Chondrocyte (in vitro differentiated cells): ENCODE measurements at regions not wholly inside any gene's neighbourhood (a gene's known extent, or its start where the extent isn't known, plus 50 kb on each side); places are given as distances from the start of the nearest gene placed in this dataset.

Experiments used
- DNase-seq: peaks from one replicate; pipeline ENCODE4 v3.0.0; 2021; ENCODE audit warnings: mixed read lengths, low spot score
- H3K27ac Mint-ChIP-seq: one replicate; pipeline ENCODE4 v1.8.0; 2021; ENCODE audit warnings: mild to moderate bottlenecking, moderate library complexity, mixed read lengths; ENCODE audit not compliant: unreplicated experiment
- H3K27me3 Mint-ChIP-seq: 2 replicates; pipeline ENCODE4 v1.8.0; 2021; ENCODE audit warnings: low read depth, mixed read lengths
- H3K36me3 Mint-ChIP-seq: 2 replicates; pipeline ENCODE4 v1.8.0; 2021; ENCODE audit warnings: low read depth, mixed read lengths
- H3K4me1 Mint-ChIP-seq: 2 replicates; pipeline ENCODE4 v1.8.0; 2021; ENCODE audit warnings: low read depth, mild to moderate bottlenecking, mixed read lengths
- H3K4me3 Mint-ChIP-seq: one replicate; pipeline ENCODE4 v1.8.0; 2021; ENCODE audit warnings: mild to moderate bottlenecking, moderate library complexity, mixed read lengths; ENCODE audit not compliant: unreplicated experiment
- H3K9me3 Mint-ChIP-seq: 2 replicates; pipeline ENCODE4 v1.8.0; 2021; ENCODE audit warnings: low read depth, mixed read lengths
- CTCF ChIP-seq: fragments of 200-600 bp; sonication (generic); IDR thresholded peaks from 2 replicates; pipeline ENCODE4 v1.5.0; 2021; ENCODE audit warnings: antibody characterized with exemption, mild to moderate bottlenecking, moderate library complexity

- peak overlapping the region; percentile 95 for H3K27ac Mint-ChIP-seq
- peak; percentile 12 for TF ChIP-seq CTCF
- H3K9me3 Mint-ChIP-seq, result no peaks in the 10 kb centered on the region
- H3K27me3 Mint-ChIP-seq, result no peaks in the 10 kb centered on the region
- DNase-seq, result peak; percentile 89
- peak overlapping the region; percentile 76 for H3K4me3 Mint-ChIP-seq
- H3K4me1 Mint-ChIP-seq, result peaks cover 39% of the 10 kb centered on the region
- H3K36me3 Mint-ChIP-seq, result peaks cover 6% of the 10 kb centered on the region
Observed at GRCh38 chr22:46070215-46070802, 80.0 kb upstream of the PPARA start.

GRCh38 chr22:46070803-46071450 lies 79.4 kb upstream of the PPARA start:
- no peak for DNase-seq
- no peaks in the 10 kb centered on the region for H3K9me3 Mint-ChIP-seq
- no peak for TF ChIP-seq CTCF
- peak overlapping the region; percentile 76 for H3K4me3 Mint-ChIP-seq
- no peaks in the 10 kb centered on the region for H3K27me3 Mint-ChIP-seq
- no peak overlapping the region for H3K27ac Mint-ChIP-seq
- peaks cover 8% of the 10 kb centered on the region for H3K36me3 Mint-ChIP-seq
- peaks cover 45% of the 10 kb centered on the region for H3K4me1 Mint-ChIP-seq

- H3K27me3 Mint-ChIP-seq, result no peaks in the 10 kb centered on the region
- H3K4me1 Mint-ChIP-seq, result peaks cover 51% of the 10 kb centered on the region
- no peaks in the 10 kb centered on the region for H3K9me3 Mint-ChIP-seq
Observed at GRCh38 chr22:46071451-46072109, 78.7 kb upstream of the PPARA start.

GRCh38 chr22:46072110-46072881 lies 78.0 kb upstream of the PPARA start:
- peak; percentile 81 for DNase-seq
- peak overlapping the region; percentile 87 for H3K4me3 Mint-ChIP-seq

More at GRCh38 chr22:46071451-46072109, 78.7 kb upstream of the PPARA start:
- no peak for TF ChIP-seq CTCF
- H3K27ac Mint-ChIP-seq, result peak overlapping the region; percentile 82
- peaks cover 10% of the 10 kb centered on the region for H3K36me3 Mint-ChIP-seq
- peak overlapping the region; percentile 87 for H3K4me3 Mint-ChIP-seq
- DNase-seq, result peak; percentile 96

More at GRCh38 chr22:46072110-46072881, 78.0 kb upstream of the PPARA start:
- no peak for TF ChIP-seq CTCF
- no peaks in the 10 kb centered on the region for H3K27me3 Mint-ChIP-seq
- H3K9me3 Mint-ChIP-seq, result no peaks in the 10 kb centered on the region
- peak overlapping the region; percentile 85 for H3K27ac Mint-ChIP-seq
- H3K4me1 Mint-ChIP-seq, result peaks cover 59% of the 10 kb centered on the region
- peaks cover 10% of the 10 kb centered on the region for H3K36me3 Mint-ChIP-seq
